OCI-LY3 (cell line): ENCODE measurements at regions not wholly inside any gene's neighbourhood (a gene's known extent, or its start where the extent isn't known, plus 50 kb on each side); places are given as distances from the start of the nearest gene placed in this dataset.

Experiments used
- EZH2phosphoT487 ChIP-seq: fragments of 200-600 bp; shearing (Covaris generic); IDR thresholded peaks from 2 replicates; pipeline ENCODE4 v1.6.1; 2018; ENCODE audit warnings: antibody characterized with exemption, mixed run types, low read depth
- TF ChIP-seq, protein P1 (sequence below): fragments of 200-600, 300-600 bp; sonication (generic); IDR thresholded peaks from 2 replicates; pipeline ENCODE4 v1.5.1; 2014; ENCODE audit warnings: antibody characterized with exemption, low read length, low read depth

GRCh38 chr2:183951630-183952029 is 646.7 kb upstream of the ZNF804A start:
- TF ChIP-seq, protein P1, sequence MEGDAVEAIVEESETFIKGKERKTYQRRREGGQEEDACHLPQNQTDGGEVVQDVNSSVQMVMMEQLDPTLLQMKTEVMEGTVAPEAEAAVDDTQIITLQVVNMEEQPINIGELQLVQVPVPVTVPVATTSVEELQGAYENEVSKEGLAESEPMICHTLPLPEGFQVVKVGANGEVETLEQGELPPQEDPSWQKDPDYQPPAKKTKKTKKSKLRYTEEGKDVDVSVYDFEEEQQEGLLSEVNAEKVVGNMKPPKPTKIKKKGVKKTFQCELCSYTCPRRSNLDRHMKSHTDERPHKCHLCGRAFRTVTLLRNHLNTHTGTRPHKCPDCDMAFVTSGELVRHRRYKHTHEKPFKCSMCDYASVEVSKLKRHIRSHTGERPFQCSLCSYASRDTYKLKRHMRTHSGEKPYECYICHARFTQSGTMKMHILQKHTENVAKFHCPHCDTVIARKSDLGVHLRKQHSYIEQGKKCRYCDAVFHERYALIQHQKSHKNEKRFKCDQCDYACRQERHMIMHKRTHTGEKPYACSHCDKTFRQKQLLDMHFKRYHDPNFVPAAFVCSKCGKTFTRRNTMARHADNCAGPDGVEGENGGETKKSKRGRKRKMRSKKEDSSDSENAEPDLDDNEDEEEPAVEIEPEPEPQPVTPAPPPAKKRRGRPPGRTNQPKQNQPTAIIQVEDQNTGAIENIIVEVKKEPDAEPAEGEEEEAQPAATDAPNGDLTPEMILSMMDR, result no peak
- TF ChIP-seq EZH2phosphoT487, result no peak
